Mesenchymal stem cell (in vitro differentiated cells and primary cell): ENCODE measurements at regions not wholly inside any gene's neighbourhood (a gene's known extent, or its start where the extent isn't known, plus 50 kb on each side); places are given as distances from the start of the nearest gene placed in this dataset.

Source experiments
- DNase-seq: peaks from one replicate; pipeline ENCODE4 v3.0.0-alpha.2; 2013
- H2AFZ ChIP-seq: one replicate; pipeline ENCODE4 v1.6.1; 2013; ENCODE audit warnings: low read depth, mild to moderate bottlenecking, control low read depth, inconsistent platforms, low read length, moderate library complexity
- H2AK5ac ChIP-seq: 2 replicates; pipeline ENCODE4 v1.6.1; 2013; ENCODE audit warnings: low read length, moderate library complexity, mild to moderate bottlenecking, inconsistent platforms; ENCODE audit not compliant: severe bottlenecking
- H2BK120ac ChIP-seq: one replicate; pipeline ENCODE4 v1.6.1; 2013; ENCODE audit warnings: low read depth, mild to moderate bottlenecking, inconsistent platforms, low read length, moderate library complexity
- H2BK12ac ChIP-seq, 2 experiments: one replicate each; pipeline ENCODE4 v1.6.1; 2013; ENCODE audit warnings: inconsistent platforms in 2 of 2, low read length in 2 of 2, mild to moderate bottlenecking in 2 of 2, moderate library complexity in 2 of 2, control low read depth in 1 of 2
- H2BK15ac ChIP-seq: one replicate; pipeline ENCODE4 v1.6.1; 2013; ENCODE audit warnings: mild to moderate bottlenecking, low read depth, inconsistent platforms; ENCODE audit not compliant: poor library complexity, severe bottlenecking
- H2BK5ac ChIP-seq: 2 replicates; pipeline ENCODE4 v1.6.1; 2013; ENCODE audit warnings: low read depth, mild to moderate bottlenecking, low read length, control low read depth, inconsistent platforms; ENCODE audit not compliant: poor library complexity, severe bottlenecking
- H3K14ac ChIP-seq, 2 experiments: one replicate each; pipeline ENCODE4 v1.6.1; 2013; ENCODE audit warnings: inconsistent platforms in 2 of 2, low read length in 2 of 2, control low read depth in 1 of 2, mild to moderate bottlenecking in 1 of 2, moderate library complexity in 1 of 2
- H3K18ac ChIP-seq, 2 experiments: one replicate each; pipeline ENCODE4 v1.6.1; 2013; ENCODE audit warnings: inconsistent platforms in 2 of 2, low read length in 2 of 2, control low read depth in 1 of 2, low read depth in 1 of 2, mild to moderate bottlenecking in 1 of 2
- H3K23ac ChIP-seq, 2 experiments: one replicate each; pipeline ENCODE4 v1.6.1; 2013; ENCODE audit warnings: inconsistent platforms in 2 of 2, low read length in 2 of 2, mild to moderate bottlenecking in 2 of 2, moderate library complexity in 2 of 2, control low read depth in 1 of 2
- H3K27ac ChIP-seq: 2 replicates; pipeline ENCODE4 v1.5.1; 2013; ENCODE audit warnings: mild to moderate bottlenecking, moderate library complexity, low read length, control low read depth, inconsistent platforms; ENCODE audit not compliant: poor library complexity, severe bottlenecking
- H3K27me3 ChIP-seq, 2 experiments: 2 replicates each; pipeline versions ENCODE4 v1.6.1 to v1.7.0; 2013; ENCODE audit warnings: low read length in 2 of 2, mild to moderate bottlenecking in 2 of 2, moderate library complexity in 2 of 2, control low read depth in 1 of 2, inconsistent platforms in 1 of 2; ENCODE audit not compliant: control insufficient read depth in 1 of 2, insufficient read depth in 1 of 2
- H3K36me3 ChIP-seq, 2 experiments: 2 replicates each; pipeline versions ENCODE4 v1.6.1 to v1.7.0; 2013; ENCODE audit warnings: low read length in 2 of 2, control low read depth in 1 of 2, inconsistent platforms in 1 of 2, low read depth in 1 of 2, mild to moderate bottlenecking in 1 of 2; ENCODE audit not compliant: insufficient read depth in 2 of 2, control insufficient read depth in 1 of 2
- H3K4ac ChIP-seq, 2 experiments: one replicate each; pipeline ENCODE4 v1.6.1; 2013; ENCODE audit warnings: inconsistent platforms in 2 of 2, low read length in 2 of 2, mild to moderate bottlenecking in 2 of 2, moderate library complexity in 2 of 2, control low read depth in 1 of 2, low read depth in 1 of 2
- H3K4me1 ChIP-seq: 2 replicates; pipeline ENCODE4 v1.6.1; 2013; ENCODE audit warnings: low read depth, low read length, control low read depth; ENCODE audit not compliant: control insufficient read depth, insufficient read depth
- H3K4me2 ChIP-seq: 2 replicates; pipeline ENCODE4 v1.6.1; 2013; ENCODE audit warnings: low read length, mild to moderate bottlenecking, inconsistent platforms; ENCODE audit not compliant: poor library complexity, severe bottlenecking
- H3K4me3 ChIP-seq, 2 experiments: 2 replicates each; pipeline versions ENCODE4 v1.5.1 to v1.7.0; 2013; ENCODE audit warnings: low read length in 2 of 2, mild to moderate bottlenecking in 2 of 2, control low read depth in 1 of 2, low read depth in 1 of 2; ENCODE audit not compliant: insufficient read depth in 1 of 2
- H3K79me1 ChIP-seq: replicated peaks from 2 replicates; pipeline ENCODE4 v1.6.1; 2013; ENCODE audit warnings: mild to moderate bottlenecking, control low read depth, low read length, inconsistent platforms; ENCODE audit not compliant: poor library complexity, severe bottlenecking
- H3K9ac ChIP-seq: 2 replicates; pipeline ENCODE4 v1.7.0; 2013; ENCODE audit warnings: mild to moderate bottlenecking, low read length, moderate library complexity
- H3K9me3 ChIP-seq: 2 replicates; pipeline ENCODE4 v1.7.0; 2013; ENCODE audit warnings: mild to moderate bottlenecking, low read length; ENCODE audit not compliant: control insufficient read depth
- H4K8ac ChIP-seq: one replicate; pipeline ENCODE4 v1.6.1; 2013; ENCODE audit warnings: inconsistent platforms, mild to moderate bottlenecking, low read length, moderate library complexity
- H4K91ac ChIP-seq: one replicate; pipeline ENCODE4 v1.6.1; 2013; ENCODE audit warnings: mild to moderate bottlenecking, low read length, inconsistent platforms
- WGBS: methylation state at CpG from one replicate; pipeline ENCODE4 v1.1.7; 2013; ENCODE audit warnings: mixed read lengths; 5-methylcytosine and 5-hydroxymethylcytosine counted together

DNA sequence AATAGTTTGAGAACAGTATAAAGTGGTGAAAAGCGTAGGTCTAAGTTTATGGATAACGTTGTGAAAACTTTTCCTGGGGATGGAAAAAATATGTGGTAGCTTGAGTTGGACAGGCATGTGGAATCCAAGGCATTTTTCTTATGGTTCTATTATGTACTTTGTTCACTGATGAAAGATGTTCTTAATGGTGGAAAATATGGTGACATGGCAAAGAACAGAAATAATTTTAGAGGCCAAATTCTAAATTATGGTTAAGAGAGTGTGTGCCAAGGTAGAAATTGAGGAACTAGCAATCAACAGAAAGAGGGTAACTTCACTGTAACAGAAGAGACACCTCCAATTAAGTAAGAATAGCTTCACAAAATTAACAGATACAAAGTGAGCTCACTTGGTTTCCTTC, 427.8 kb downstream of the SLC6A15 start:
- Histone ChIP-seq H2BK5ac (no peak overlapping the region), H3K14ac (no peak overlapping the region), H2AFZ (no peak overlapping the region), H3K27ac (no peak overlapping the region), H4K8ac (no peak overlapping the region), H3K4me3 (no peak overlapping the region), H3K4me2 (no peak overlapping the region), H2AK5ac (no peak overlapping the region), H4K91ac (no peak overlapping the region), H3K79me1 (no peaks in the 10 kb centered on the region), H3K9me3 (no peaks in the 10 kb centered on the region), H3K4me1 (no peaks in the 10 kb centered on the region), H2BK12ac (no peak overlapping the region), H3K23ac (no peak overlapping the region), H3K27me3 (no peaks in the 10 kb centered on the region), H3K9ac (no peak overlapping the region), H3K36me3 (no peaks in the 10 kb centered on the region), H2BK120ac (no peak overlapping the region), H2BK15ac (no peak overlapping the region), H3K18ac (no peak overlapping the region), H3K4ac (no peak overlapping the region)
- WGBS = 72% methylated on average over 2 of the region's 2 CpGs
- DNase-seq = no peak

DNA sequence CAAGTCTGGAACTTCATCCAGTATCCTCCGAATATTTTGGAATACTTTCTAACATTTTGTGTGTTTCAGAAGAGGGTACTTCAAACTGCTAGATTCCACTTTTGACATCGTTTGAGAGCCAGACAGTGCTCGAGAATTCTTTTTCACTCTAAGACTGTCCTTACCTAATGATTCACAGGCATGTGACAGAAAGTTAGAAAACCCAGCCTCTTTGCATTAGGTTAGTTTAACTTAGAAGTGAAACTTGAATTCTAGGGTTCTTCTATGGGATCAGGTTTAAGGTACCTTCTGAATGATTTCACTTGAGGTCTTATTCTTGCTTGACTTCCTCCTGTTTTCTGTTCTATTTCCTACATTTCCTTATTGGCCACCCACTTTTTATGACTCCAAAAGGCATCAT, 431.8 kb downstream of the SLC6A15 start:
- Histone ChIP-seq H4K8ac (no peak overlapping the region), H2BK15ac (no peak overlapping the region), H3K4me1 (no peaks in the 10 kb centered on the region), H3K27ac (no peak overlapping the region), H3K4ac (no peak overlapping the region), H2BK12ac (no peak overlapping the region), H2AK5ac (no peak overlapping the region), H3K9ac (no peak overlapping the region), H3K23ac (no peak overlapping the region), H3K14ac (no peak overlapping the region), H2BK5ac (no peak overlapping the region), H3K27me3 (no peaks in the 10 kb centered on the region), H4K91ac (no peak overlapping the region), H3K9me3 (no peaks in the 10 kb centered on the region), H2BK120ac (no peak overlapping the region), H3K18ac (no peak overlapping the region), H2AFZ (no peak overlapping the region), H3K79me1 (no peaks in the 10 kb centered on the region), H3K4me3 (no peak overlapping the region), H3K4me2 (no peak overlapping the region), H3K36me3 (no peaks in the 10 kb centered on the region)
- DNase-seq = no peak
- WGBS = 78% methylated on average over 1 of the region's 3 CpGs

DNA sequence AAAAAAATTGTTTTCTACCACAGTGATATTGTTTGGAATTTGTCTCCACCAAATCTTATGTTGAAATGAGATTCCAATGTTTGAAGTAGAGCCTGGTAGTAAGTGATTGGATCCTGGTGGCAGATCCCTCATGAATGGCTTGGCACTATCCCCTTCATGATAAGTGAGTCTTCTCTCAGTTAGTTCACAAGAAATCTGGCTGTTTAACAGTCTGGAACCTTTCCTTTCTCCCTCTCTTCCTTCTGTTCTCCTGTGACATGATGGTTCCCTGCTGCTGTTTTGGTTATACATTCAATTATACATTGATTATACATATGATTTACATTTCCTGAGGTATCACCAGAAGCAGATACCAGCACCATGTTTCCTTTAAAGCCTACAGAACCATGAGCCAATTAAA, 442.2 kb downstream of the SLC6A15 start:
- Histone ChIP-seq H2AFZ (no peak overlapping the region), H3K23ac (no peak overlapping the region), H2BK5ac (no peak overlapping the region), H3K27ac (no peak overlapping the region), H3K36me3 (no peaks in the 10 kb centered on the region), H3K4me3 (no peak overlapping the region), H2AK5ac (no peak overlapping the region), H3K14ac (no peak overlapping the region), H2BK120ac (no peak overlapping the region), H3K4ac (no peak overlapping the region), H3K9ac (no peak overlapping the region), H3K79me1 (no peaks in the 10 kb centered on the region), H2BK15ac (no peak overlapping the region), H2BK12ac (no peak overlapping the region), H3K4me2 (no peak overlapping the region), H3K4me1 (no peaks in the 10 kb centered on the region), H3K27me3 (no peaks in the 10 kb centered on the region), H4K8ac (no peak overlapping the region), H4K91ac (no peak overlapping the region), H3K9me3 (no peaks in the 10 kb centered on the region), H3K18ac (no peak overlapping the region)
- no peak for DNase-seq

DNA sequence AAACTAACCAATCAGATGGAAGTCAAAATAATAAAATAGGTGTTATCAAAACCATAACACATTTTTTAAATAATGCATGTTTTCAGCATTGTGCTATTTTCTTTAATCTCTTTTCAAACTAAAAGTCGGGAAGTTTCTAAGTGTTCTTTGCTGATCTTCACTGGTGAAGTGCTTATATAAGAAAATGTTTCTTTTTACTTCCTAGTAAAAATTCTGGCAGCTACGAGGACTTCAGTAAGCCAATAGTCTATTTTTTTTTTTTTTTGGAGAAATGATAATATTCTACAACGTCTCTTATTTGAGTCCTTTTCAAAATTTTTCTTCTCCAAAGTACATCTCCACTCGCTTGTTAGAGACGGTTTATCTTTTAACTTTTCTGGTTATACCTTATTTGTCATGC, 448.0 kb downstream of the SLC6A15 start:
- DNase-seq = no peak
- H3K9me3 ChIP-seq = no peaks in the 10 kb centered on the region
- H3K79me1 ChIP-seq = no peaks in the 10 kb centered on the region
- no peak overlapping the region for H3K4ac ChIP-seq
- no peaks in the 10 kb centered on the region for H3K36me3 ChIP-seq
- H4K91ac ChIP-seq = no peak overlapping the region
- no peak overlapping the region for H3K23ac ChIP-seq
- no peak overlapping the region for H3K4me2 ChIP-seq
- H3K18ac ChIP-seq = no peak overlapping the region
- no peaks in the 10 kb centered on the region for H3K27me3 ChIP-seq
- H3K27ac ChIP-seq = no peak overlapping the region
- no peak overlapping the region for H3K14ac ChIP-seq
- no peak overlapping the region for H2BK12ac ChIP-seq
- no peaks in the 10 kb centered on the region for H3K4me1 ChIP-seq
- no peak overlapping the region for H3K4me3 ChIP-seq
- H3K9ac ChIP-seq = peak overlapping the region; percentile 36
- H4K8ac ChIP-seq = no peak overlapping the region
- no peak overlapping the region for H2BK15ac ChIP-seq
- H2AK5ac ChIP-seq = no peak overlapping the region
- no peak overlapping the region for H2BK5ac ChIP-seq
- H2BK120ac ChIP-seq = no peak overlapping the region
- H2AFZ ChIP-seq = no peak overlapping the region
- no CpG with 5 or more reads among the region's 5 CpGs for WGBS
